ENCODE measurements at regions not wholly inside any gene's neighbourhood (a gene's known extent, or its start where the extent isn't known, plus 50 kb on each side); places are given as distances from the start of the nearest gene placed in this dataset.

DNA sequence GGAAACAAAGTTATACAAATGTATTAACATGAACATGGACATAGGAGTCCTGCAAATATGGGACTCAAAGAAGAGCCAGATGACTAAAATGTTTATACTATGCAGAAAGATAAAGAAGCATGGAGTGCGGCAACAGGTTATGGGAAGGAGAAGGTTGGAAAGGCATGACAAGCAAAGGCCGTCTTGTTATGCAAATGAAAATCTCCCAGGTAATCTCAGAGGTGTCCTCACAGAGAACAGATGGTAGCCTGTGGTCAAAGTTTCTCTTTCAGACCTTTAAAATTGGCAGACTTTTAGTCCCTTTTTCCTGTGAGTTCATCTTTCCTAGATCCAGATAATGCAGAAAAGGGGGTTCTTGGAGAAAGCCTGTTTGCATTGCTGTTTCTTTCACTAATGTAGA lies 116.4 kb upstream of the BEND4 start:
- TF ChIP-seq, protein P1, sequence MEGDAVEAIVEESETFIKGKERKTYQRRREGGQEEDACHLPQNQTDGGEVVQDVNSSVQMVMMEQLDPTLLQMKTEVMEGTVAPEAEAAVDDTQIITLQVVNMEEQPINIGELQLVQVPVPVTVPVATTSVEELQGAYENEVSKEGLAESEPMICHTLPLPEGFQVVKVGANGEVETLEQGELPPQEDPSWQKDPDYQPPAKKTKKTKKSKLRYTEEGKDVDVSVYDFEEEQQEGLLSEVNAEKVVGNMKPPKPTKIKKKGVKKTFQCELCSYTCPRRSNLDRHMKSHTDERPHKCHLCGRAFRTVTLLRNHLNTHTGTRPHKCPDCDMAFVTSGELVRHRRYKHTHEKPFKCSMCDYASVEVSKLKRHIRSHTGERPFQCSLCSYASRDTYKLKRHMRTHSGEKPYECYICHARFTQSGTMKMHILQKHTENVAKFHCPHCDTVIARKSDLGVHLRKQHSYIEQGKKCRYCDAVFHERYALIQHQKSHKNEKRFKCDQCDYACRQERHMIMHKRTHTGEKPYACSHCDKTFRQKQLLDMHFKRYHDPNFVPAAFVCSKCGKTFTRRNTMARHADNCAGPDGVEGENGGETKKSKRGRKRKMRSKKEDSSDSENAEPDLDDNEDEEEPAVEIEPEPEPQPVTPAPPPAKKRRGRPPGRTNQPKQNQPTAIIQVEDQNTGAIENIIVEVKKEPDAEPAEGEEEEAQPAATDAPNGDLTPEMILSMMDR (IDR thresholded peaks at IDR 0.05), result no peak
- no peak for TF ChIP-seq POLR2A (IDR thresholded peaks at IDR 0.05)
